SK-N-SH treated with all-trans-retinoic acid at 6 μM for 48 hours (cell line): ENCODE measurements at regions not wholly inside any gene's neighbourhood (a gene's known extent, or its start where the extent isn't known, plus 50 kb on each side); places are given as distances from the start of the nearest gene placed in this dataset.

ENCODE experiments used
- ESRRG ChIP-seq: fragments of 250-450 bp; sonication (Bioruptor Pico); IDR thresholded peaks from 2 replicates; pipeline ENCODE4 v1.6.1; 2021; ENCODE audit warnings: mild to moderate bottlenecking
- ISL1 ChIP-seq: fragments of 250-450 bp; sonication (Bioruptor Pico); IDR thresholded peaks from 2 replicates; pipeline ENCODE4 v2.1.2; 2022; ENCODE audit warnings: mild to moderate bottlenecking, moderate library complexity
- RARB ChIP-seq: fragments of 250-450 bp; sonication (Bioruptor Pico); IDR thresholded peaks from 2 replicates; pipeline ENCODE4 v1.8.0; 2021; ENCODE audit warnings: mild to moderate bottlenecking, moderate library complexity
- ZNF70 ChIP-seq: fragments of 450-650 bp; formaldehyde crosslinking; IDR thresholded peaks from 2 replicates; pipeline ENCODE4 v1.5.0; 2020; ENCODE audit warnings: mild to moderate bottlenecking, moderate library complexity

DNA sequence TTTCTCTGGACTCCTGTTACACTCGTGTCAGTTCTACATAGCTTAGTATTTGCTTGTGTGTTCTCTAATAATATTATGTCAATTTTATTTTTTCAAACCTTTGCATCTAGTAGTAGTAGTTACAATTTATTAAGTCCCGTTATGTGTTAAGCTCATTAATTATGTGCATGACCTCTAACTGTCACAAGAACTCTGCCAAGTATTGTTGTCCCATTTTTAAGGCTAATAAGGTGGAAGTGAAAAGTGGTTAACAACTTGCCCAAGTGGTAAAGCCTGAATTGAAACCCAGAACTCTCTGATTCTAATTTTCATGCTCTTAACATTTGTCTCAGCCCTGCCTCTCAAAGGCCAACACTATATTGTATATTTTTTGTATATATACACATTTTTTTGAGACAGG lies 221.6 kb downstream of the DMRT2 start:
- TF ChIP-seq RARB (CRISPR knock-in tag) (no peak), ESRRG (no peak), ISL1 (CRISPR knock-in tag) (no peak), ZNF70 (CRISPR knock-in tag) (no peak)
